GM21723 (cell line): ENCODE measurements at regions not wholly inside any gene's neighbourhood (a gene's known extent, or its start where the extent isn't known, plus 50 kb on each side); places are given as distances from the start of the nearest gene placed in this dataset.
"Not testable (repeated sequence)": the region's sequence is repeated elsewhere in the genome, so short reads cannot be mapped to it uniquely, and the experiment has no call there.

ENCODE experiments used
- ATAC-seq: cut with Tn5 transposase; IDR thresholded peaks from one replicate; pipeline ENCODE4 v1.9.1; 2021; ENCODE audit warnings: mild to moderate bottlenecking, moderate library complexity; ENCODE audit not compliant: unreplicated experiment

DNA sequence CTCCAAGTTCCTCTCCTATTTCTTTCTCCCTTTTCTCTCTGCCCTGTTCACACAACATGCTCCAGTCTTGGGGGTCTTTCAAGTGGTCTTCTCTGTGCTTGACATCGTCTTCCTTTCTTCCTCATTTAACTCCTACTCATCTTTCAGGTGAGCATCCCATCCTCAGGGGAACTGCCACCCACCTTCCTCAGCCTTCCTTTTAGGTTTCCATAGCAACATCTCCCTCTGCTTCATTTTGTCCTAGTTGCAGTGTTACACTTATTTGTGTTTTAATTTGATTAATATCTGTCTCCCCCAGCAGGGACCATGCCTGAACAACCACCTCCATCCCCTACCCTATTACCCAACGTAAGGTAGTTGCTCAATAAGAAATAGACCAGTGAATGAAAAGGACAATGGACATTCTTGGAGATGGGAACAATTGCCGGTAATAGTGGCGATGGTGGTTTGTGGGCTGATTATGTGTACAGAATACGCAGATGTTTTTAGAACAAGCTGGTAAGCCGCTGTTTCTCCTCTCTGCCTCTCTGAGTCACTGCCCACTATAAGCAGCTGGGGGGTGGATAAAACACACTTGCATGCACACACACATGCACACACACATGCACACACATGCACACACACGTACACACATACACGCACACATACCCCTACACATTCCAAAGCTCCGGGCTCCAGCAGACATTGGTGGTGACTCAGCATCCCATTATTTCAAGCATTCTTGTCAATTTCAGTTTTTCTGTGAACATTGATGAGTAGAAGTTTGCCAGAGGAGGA, 251.6 kb downstream of the GATA3 start:
- no peak for ATAC-seq

DNA sequence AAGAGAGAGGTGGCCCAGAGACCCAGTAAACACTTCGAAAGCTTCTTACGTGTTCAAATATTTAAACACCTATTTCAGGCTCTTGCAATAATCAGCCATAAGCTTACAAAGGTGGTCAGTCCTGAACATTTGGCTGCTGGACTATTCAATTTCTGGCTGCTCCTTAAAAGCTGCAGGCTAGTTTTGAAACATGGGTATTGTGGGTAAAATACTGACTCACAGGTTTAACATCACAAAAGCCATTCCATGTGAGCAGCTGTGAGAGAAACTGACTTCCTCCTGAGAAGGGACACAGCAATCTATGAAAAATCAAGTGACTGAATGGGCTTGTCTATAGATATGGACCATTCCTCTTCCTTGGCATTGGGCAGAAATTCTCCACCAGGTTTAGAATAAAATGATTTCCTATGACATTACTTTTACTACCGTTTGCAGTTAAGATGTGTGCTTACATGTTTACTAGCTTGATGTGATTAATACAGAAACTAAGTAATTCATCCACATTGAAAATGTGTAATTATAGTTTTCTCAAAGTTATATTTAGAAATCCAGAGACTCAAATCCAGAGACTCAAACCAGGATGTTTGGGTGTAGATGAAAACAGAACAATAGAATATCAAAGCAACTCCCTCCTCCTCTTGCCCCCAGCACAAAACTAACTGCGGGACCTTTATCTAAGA, 252.3 kb downstream of the GATA3 start:
- ATAC-seq, result no peak

DNA sequence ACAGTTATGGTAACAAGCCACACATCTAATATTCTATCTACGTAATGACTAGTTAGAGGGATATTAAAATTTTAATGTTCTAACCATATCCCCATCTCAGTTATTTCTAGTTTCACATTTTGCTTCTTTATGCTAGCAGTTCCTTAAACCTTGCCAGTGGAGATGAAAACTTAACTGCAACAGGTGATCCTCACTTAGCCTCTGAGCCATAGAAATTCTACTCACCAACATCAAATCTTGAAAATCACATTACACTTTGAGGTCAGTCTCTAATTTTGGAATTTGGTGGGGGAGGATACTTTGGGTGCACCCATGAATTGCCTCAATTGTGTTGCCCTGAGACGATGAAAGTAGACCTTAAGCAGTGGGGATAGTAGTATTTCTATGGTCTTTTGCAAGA, 256.4 kb downstream of the GATA3 start:
- no peak for ATAC-seq

DNA sequence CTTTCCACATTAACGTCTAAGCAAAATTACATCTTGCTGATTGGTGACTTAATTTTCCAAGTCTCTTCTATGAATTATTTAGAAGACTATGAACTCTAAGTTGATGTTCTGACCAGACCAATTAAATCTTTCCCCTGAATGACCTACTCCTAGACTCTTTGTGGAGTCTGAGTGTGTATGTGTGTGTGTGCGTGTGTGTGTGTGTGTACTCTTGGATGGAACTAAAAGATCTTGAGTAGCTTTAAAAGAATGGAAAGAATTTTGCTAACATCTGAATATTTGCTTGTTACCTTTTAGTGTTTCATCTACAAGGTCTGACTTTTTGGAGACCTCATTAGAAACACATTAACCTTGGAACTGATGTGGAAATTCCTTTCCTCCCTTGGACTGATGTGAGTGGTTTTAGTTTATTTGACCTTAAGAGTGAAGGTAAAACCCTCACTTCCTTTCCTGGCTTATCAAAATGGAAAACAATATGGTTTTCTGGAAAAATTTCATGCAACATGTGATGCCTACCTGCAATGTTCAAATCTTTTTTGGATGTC, 257.1 kb downstream of the GATA3 start:
- ATAC-seq, result no peak

DNA sequence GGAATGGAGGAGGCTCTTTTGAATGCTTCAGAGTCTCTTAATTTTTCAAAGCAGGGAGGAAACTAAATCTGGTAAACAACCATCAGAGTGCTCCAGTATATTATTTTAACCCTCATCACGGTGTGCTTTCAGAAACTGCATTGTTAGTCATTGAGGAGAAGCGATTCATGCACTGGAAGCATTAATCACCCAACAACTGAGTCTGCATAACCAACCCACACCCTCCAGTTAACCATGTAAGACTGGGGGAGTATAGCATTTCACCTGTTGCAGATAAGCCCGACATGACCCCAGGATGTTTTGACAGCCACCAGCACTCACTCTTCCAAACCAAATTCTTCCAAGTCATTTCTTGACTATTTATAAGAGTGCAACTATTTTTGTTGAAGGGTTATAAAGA, 257.6 kb downstream of the GATA3 start:
- ATAC-seq, result no peak

DNA sequence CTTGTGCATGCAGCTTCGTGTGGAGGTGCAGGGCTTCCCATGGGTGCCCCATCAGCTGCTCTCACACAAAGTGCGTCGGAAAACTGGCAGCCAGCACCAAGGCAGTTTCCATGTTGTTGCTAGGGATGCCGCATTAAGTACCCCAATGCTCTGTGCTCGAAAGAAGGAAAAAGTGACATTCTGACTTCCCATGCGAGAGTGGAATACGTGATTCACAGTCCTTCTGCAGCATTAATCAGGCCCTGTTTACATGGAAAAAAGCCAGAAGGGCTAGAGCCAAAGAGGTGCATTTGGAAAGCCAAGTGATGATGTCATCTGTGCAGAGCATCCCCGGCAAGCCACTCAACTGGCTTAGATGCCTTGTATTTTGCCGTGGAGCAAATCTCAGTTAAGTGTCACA, 258.3 kb downstream of the GATA3 start:
- no peak for ATAC-seq

DNA sequence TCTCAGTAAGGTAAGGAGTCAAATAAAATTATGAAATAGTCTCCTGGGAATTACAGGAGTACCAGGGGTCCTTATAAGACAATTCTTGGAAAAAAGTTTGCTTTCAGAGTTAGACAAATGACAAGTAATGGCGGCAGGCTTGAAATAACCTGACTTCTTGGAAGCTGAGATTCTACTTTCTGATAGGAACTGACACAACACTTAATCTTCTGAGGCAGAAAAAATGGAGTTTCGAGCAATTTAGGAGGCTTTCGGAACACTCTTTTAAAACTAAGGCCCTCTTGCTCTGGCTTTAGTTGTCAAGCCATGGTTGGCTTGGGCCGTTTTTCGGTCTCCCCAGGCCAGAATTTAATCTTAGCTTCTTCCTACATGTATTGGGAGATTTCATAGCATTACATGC, 260.0 kb downstream of the GATA3 start:
- no peak for ATAC-seq

DNA sequence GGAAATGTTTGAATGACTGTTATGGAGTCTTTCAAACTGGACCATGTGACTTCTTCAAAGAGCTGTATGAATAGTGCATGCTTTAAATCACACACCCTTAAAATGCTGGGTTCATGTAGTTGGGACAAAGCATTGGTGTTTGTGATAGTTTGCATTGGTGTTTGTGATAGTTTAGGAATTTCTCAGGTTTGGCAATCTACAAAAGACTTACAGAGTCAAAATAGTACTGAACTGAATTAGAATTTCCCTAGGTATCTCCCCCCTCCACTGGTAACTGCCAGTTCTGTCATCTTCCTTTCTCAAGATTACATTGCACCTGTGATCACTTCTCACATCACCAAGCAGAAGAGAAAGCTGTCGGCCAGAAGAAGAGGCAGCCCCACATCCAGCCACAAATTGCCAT, 261.1 kb downstream of the GATA3 start:
- no peak for ATAC-seq

DNA sequence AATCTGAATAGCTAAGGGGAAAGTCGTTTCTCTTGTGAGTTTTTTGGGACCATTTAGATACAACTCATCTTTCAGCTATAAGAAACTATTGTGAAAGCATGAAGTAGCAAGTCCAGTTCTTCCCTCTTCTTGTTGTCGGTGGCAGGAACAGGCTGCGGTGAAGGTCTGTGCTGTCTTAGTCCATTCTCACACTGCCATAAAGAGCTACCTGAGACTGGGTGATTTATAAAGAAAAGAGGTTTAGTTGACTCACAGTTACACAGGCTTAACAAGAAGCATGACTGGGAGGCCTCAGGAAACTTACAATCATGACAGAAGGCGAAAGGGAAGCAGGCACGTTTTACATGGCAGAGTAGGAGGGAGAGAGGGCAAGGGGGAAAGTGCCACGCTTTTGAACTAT, 261.8 kb downstream of the GATA3 start:
- ATAC-seq, result no peak

DNA sequence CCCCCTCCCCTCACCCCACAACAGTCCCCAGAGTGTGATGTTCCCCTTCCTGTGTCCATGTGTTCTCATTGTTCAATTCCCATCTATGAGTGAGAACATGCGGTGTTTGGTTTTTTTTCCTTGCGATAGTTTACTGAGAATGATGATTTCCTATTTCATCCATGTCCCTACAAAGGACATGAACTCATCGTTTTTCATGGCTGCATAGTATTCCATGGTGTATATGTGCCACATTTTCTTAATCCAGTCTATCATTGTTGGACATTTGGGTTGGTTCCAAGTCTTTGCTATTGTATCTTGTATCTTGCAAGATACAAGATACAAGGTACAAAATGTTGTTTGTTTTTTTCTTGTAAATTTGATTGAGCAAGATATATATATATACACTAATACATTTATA, 263.9 kb downstream of the GATA3 start:
- not testable (repeated sequence) for ATAC-seq

DNA sequence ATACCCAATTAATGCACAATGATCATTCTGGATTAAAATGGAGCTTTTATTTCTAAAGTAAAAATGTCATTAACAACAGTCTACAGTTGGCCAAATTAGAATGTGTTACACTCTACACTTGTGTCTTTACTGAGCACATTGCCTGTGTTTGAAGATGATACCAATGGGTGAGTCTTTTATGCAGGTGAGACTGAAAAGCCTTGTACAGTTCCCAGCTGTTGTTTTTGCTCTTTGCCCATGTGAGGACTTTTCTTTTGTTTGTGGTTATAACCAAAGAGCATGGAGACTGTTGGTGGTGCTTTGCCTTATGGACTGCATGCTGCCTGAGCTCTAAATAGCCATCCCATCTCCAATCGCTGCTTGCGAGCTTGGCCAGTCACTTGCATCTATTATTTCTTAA, 264.5 kb downstream of the GATA3 start:
- no peak for ATAC-seq

DNA sequence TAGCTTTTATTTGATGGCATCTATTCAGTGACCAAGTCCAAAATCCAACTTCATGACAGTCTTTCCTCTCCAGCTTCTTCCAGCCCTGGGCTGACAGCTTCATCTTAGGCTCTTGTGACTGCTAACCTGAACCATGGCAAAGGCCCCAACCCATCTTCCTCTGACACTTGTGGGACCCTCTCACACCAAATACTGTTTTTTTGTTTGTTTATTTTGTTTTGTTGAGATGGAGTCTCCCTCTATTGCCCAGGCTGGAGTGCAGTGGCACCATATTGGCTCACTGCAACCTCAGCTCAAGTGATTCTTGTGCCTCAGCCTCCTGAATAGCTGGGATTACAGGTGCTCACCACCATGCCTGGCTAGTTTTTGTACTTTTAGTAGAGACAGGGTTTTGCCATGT, 265.2 kb downstream of the GATA3 start:
- no peak for ATAC-seq

DNA sequence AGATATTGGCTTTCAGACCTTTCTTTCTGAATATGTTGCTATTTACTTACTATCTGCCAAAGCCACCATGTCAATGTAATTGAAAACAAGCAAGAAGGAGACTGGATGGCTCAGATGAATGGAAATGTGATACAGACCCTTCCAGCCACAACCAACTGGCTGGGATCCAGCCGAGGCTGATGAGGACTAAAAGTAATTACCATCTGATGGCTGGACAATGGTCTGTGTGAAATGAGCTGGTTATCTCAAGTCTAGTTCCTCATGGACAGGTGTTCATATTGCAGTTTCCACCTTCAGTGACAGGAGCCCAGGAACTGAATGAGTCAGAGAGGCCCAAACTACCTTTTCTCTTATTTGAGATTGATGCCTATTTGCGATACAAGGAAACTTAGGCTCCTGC, 267.5 kb downstream of the GATA3 start:
- ATAC-seq, result no peak

DNA sequence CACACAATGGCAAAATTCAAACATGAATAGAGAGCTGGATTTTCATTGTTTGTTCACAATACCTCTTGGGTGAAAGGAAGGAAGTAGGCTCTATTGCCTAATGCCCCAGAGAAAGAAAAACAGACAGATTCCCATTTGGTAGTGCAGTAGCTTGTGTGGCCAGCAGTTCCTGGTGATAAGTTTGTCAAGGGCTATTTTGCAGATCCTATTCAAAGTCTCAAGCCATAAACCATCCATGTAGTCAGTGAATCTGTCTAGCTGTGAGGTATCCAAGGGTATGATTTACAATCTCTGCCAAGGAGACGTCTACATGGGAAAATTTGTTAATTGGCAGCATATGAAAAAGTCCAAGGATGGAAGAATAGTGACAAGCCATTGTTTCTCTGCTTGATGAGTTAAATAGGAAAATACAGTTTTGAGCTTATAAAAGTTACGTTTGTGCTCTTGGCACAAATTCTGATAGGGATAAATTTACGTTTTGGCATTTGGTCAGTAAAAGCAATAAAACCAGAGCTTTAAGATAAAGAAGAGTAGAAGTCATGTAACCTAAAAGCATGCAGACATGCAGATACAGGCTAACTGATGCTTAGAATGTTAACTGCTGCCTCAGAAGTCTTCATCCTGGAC, 269.1 kb downstream of the GATA3 start:
- ATAC-seq, result no peak

DNA sequence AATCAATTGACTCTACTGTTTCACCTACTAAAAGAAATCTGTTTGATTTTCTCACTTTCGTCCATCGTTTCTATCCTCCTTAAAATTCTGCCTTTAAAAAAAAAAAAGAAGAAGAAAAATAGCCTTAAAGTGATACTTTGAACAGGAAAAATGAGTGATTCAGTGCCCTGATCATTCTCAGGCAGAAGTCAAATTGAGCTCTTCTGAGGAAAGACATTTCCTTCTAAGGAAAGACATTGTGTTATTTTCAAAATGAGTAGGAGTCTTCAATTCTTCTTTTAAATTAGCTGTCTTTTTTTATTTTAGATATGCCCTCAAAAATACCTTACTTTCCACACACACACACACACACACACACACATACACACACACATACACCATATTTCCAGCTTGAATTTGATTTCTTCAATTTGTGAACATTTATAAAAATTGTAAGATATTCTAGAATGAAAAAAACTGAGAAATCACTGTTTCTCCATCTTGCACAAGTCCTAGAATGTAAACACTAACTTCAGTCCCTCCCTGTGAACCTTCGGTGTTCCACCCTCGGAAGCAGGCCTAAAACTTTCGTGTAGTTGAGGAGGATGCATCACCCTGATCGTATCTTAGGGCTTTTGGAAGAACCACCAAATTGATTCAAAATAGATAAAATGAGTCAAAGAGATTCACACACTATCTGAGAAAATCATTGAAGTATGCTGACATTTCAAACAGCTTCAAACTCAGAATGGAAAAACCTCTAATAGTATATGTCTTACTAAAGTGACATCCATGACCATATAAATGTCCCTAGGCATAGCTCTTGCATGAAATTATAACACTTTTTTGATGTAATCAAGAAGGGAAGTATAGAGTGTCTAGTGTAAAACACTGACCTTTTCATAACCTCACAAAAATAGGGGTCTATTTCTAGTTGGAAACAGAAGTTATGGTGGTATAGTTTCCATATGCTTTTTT, 270.8 kb downstream of the GATA3 start:
- ATAC-seq, result no peak

DNA sequence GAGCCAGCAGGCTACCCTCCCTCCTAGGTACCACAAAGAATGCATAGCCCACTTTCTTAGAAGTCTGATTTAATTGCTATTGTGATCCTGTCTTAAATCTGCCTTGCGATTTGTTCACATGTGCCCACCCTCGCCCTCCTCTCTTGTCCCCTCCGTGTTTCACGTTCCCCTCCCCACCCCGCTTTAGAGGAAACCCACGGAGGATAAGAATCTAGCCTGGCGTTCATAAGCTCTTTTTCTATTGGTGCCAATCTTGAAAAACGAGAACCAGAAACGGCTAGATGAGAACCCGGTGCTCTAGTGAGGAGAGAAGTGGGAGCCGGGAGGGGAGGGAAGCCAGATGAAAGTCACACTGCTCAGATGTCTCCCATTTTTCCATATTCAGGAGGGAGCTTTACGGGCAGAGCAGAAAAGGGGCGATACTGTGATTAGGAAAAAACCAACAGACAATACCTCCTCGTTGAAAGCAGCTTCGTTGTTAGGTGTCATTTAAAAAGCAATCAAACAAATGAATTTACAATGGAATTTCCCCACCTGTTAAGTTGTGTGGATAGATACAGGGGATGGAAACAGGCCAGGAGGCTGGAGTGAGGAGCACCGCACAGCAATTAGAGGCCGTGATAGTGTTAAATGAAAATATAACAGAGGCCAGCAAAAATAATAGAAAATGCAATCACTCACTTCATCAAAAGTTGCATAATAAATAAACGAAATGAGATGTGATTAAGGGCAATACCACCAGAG, 272.1 kb downstream of the GATA3 start:
- no peak for ATAC-seq

DNA sequence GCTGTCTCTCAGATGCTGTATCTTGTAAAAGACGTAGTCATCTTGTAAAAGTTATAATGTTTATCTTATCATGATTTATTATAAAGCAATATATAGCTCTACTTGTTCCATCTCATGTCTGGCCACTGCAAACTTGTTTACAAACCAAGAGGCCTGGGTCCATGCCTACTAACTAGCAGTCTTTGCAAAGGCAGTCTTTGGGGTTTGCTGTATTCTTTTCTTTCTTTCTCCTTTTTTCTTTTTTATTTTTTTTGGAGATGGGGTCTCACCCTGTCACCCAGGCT, 272.6 kb downstream of the GATA3 start:
- no peak for ATAC-seq

DNA sequence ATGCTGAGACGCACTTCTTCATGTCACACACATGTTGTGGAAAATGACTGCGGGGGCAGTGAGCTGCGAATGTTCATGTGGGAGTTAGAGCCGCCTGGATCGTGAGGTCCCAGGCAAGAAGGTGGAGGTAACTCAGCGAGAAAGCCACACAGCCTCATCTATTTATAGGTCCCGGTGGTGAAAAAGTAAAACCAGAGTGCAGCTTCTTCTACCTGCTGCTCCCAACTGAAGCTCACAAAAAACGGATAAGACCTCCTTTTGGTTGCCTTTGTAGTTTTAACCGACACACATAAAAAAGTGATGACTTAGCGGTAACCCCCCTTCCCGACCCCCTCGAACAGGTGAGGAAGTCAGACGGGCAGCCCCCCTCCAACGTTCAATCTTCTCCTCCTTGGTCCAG, 276.9 kb downstream of the GATA3 start:
- ATAC-seq, result no peak

DNA sequence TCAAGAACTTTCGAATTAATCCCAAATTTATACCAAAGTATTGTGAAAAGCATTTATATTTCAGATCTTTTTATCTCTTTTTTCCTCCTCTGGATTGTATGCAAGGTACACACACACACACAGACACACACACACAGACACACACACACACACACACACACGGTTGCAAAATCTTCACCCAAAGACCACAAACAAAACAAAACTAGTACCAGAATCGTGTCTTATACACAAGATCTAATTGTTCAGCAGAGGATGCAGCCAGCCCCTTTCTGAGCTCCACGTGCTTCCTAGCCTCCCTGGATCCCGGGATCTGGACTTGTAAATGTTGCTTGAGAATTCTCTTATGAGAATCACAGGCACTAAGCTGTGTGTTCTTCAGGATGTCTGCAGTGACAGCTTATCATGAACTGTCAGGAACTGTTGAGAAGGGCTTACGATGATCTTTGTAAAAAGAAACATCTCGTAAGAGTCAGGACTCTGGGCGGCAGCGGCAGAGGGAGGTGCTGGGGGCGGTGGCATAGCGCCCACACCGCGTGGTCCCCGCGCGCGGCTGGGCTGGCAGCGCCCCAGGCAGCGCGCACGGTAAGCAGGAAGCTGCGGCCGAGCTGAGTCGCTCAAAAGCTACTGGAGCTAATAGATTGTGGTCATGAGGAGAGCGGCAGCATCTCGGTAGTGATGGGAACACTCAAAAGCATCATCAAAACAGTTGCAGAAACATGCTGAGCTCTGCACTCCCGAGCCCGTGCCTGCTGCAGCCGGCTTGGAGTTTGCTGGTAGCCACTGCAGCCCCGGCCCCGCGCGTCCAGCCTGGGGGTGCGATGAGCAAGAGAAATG, 277.6 kb downstream of the GATA3 start:
- ATAC-seq, result peak; percentile 87

DNA sequence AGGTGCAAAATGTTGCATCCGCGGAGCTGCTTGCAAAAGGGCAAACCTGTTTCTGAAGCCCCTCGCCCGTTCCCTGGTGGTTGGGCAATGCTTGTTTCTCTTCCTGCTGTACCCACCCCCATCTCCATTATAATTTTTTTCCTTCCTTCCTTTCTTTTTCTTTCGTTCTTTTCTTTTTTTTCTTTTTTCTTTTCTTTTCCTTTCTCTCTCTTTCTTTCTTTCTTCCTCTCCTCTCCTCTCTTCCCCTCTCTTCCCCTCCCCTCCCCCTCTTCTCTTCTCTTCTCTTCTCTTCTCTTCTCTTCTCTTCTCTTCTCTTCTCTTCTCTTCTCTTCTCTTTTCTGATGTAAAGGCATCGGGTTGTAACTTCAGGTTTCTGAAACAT, 278.2 kb downstream of the GATA3 start:
- no peak for ATAC-seq
